ENCODE measurements at regions not wholly inside any gene's neighbourhood (a gene's known extent, or its start where the extent isn't known, plus 50 kb on each side); places are given as distances from the start of the nearest gene placed in this dataset.

DNA sequence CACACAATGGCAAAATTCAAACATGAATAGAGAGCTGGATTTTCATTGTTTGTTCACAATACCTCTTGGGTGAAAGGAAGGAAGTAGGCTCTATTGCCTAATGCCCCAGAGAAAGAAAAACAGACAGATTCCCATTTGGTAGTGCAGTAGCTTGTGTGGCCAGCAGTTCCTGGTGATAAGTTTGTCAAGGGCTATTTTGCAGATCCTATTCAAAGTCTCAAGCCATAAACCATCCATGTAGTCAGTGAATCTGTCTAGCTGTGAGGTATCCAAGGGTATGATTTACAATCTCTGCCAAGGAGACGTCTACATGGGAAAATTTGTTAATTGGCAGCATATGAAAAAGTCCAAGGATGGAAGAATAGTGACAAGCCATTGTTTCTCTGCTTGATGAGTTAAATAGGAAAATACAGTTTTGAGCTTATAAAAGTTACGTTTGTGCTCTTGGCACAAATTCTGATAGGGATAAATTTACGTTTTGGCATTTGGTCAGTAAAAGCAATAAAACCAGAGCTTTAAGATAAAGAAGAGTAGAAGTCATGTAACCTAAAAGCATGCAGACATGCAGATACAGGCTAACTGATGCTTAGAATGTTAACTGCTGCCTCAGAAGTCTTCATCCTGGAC, 269.1 kb downstream of the GATA3 start:
- Histone ChIP-seq H2BK20ac (ENCODE audit: low read depth, low read length) (no peak overlapping the region), H4K20me1 (ENCODE audit: insufficient read depth, low read length) (no peaks in the 10 kb centered on the region), H3K27ac (ENCODE audit: insufficient read depth, low read length) (no peak overlapping the region), H2AK9ac (replicated peaks; ENCODE audit: low read depth, low read length, poor library complexity) (no peak overlapping the region), H3K9ac (ENCODE audit: low read depth, low read length) (no peak overlapping the region), H3K18ac (ENCODE audit: low read depth, low read length) (no peak overlapping the region), H3K4me1 (ENCODE audit: control insufficient read depth, insufficient read depth, low read length) (no peaks in the 10 kb centered on the region), H3K56ac (ENCODE audit: extremely low read depth, insufficient read depth, low read length) (no peak overlapping the region), H3K4me3 (ENCODE audit: insufficient read depth, low read depth, low read length) (no peak overlapping the region), H2BK15ac (ENCODE audit: low read depth, low read length) (no peak overlapping the region), H3K9me1 (ENCODE audit: insufficient read depth, low read length) (no peaks in the 10 kb centered on the region), H2BK5ac (ENCODE audit: low read depth, low read length, poor library complexity, severe bottlenecking) (no peak overlapping the region), H4K91ac (ENCODE audit: insufficient read depth, low read depth, low read length) (no peak overlapping the region), H3K14ac (replicated peaks; ENCODE audit: low read depth, low read length) (no peak overlapping the region), H3K23ac (ENCODE audit: low read depth, low read length) (no peak overlapping the region), H4K5ac (ENCODE audit: low read depth, low read length) (no peak overlapping the region), H3K4ac (ENCODE audit: low read depth, low read length) (no peak overlapping the region), H2AFZ (replicated peaks; ENCODE audit: low read length, poor library complexity) (no peak overlapping the region), H3K27me3 (ENCODE audit: control insufficient read depth, insufficient read depth, low read length) (no peaks in the 10 kb centered on the region), H2AK5ac (ENCODE audit: low read depth, low read length) (no peak overlapping the region), H3K79me1 (ENCODE audit: low read depth in 1 of 2, low read length in 2 of 2) (no peaks in the 10 kb centered on the region), H3K36me3 (ENCODE audit: control insufficient read depth, insufficient read depth, low read length) (no peaks in the 10 kb centered on the region), H3K4me2 (ENCODE audit: low read depth, low read length) (no peak overlapping the region), H2BK120ac (ENCODE audit: low read depth, low read length) (no peak overlapping the region), H4K8ac (ENCODE audit: low read depth in 2 of 2, low read length in 2 of 2) (no peak overlapping the region), H3K9me3 (ENCODE audit: control insufficient read depth, insufficient read depth, low read length) (peaks cover 11% of the 10 kb centered on the region)
- WGBS, 2 experiments (ENCODE audit: extremely low coverage in 2 of 2, insufficient read length in 1 of 2): 0% methylated on average over 1 of the region's 3 CpGs; no CpG with 5 or more reads in 1 of the 2 experiments
- in situ Hi-C loops (cut with MboI; ENCODE audit: low sequenced_read_pairs): no loop called here
- POLR2A ChIA-PET (ENCODE audit: unreplicated experiment): no interaction called here
- DNase-seq: no peak
- intact Hi-C loops (cut with micrococcal nuclease): no loop called here
- no peak for ATAC-seq (ENCODE audit: low read depth)
- TF ChIP-seq NFE2L2 (IDR thresholded peaks at IDR 0.05; ENCODE audit: low read depth, low read length): no peak
- TF ChIP-seq, protein P1, sequence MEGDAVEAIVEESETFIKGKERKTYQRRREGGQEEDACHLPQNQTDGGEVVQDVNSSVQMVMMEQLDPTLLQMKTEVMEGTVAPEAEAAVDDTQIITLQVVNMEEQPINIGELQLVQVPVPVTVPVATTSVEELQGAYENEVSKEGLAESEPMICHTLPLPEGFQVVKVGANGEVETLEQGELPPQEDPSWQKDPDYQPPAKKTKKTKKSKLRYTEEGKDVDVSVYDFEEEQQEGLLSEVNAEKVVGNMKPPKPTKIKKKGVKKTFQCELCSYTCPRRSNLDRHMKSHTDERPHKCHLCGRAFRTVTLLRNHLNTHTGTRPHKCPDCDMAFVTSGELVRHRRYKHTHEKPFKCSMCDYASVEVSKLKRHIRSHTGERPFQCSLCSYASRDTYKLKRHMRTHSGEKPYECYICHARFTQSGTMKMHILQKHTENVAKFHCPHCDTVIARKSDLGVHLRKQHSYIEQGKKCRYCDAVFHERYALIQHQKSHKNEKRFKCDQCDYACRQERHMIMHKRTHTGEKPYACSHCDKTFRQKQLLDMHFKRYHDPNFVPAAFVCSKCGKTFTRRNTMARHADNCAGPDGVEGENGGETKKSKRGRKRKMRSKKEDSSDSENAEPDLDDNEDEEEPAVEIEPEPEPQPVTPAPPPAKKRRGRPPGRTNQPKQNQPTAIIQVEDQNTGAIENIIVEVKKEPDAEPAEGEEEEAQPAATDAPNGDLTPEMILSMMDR (conservative IDR thresholded peaks at IDR 0.05; ENCODE audit: low read depth, low read length): no peak
- TF ChIP-seq, protein P2, sequence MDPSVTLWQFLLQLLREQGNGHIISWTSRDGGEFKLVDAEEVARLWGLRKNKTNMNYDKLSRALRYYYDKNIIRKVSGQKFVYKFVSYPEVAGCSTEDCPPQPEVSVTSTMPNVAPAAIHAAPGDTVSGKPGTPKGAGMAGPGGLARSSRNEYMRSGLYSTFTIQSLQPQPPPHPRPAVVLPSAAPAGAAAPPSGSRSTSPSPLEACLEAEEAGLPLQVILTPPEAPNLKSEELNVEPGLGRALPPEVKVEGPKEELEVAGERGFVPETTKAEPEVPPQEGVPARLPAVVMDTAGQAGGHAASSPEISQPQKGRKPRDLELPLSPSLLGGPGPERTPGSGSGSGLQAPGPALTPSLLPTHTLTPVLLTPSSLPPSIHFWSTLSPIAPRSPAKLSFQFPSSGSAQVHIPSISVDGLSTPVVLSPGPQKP (IDR thresholded peaks at IDR 0.05; ENCODE audit: borderline replicate concordance, low read depth, low read length): no peak
- TF ChIP-seq CHD1 (IDR thresholded peaks at IDR 0.05; ENCODE audit: low read depth, low read length): no peak
- no peak for TF ChIP-seq RAD21 (IDR thresholded peaks at IDR 0.05; ENCODE audit: low read length)
- no peak for TF ChIP-seq FOS (IDR thresholded peaks at IDR 0.05; ENCODE audit: low read depth, low read length)
- no peak for TF ChIP-seq CEBPB (IDR thresholded peaks at IDR 0.05; ENCODE audit: low read depth, low read length)
- TF ChIP-seq MAZ (IDR thresholded peaks at IDR 0.05; ENCODE audit: borderline replicate concordance, low read depth, low read length): no peak
- TF ChIP-seq BHLHE40 (IDR thresholded peaks at IDR 0.05; ENCODE audit: low read depth, low read length): no peak
- no peak for TF ChIP-seq MAFK (IDR thresholded peaks at IDR 0.05; ENCODE audit: low read depth, low read length)
- TF ChIP-seq, protein P3, sequence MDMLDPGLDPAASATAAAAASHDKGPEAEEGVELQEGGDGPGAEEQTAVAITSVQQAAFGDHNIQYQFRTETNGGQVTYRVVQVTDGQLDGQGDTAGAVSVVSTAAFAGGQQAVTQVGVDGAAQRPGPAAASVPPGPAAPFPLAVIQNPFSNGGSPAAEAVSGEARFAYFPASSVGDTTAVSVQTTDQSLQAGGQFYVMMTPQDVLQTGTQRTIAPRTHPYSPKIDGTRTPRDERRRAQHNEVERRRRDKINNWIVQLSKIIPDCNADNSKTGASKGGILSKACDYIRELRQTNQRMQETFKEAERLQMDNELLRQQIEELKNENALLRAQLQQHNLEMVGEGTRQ (IDR thresholded peaks at IDR 0.05; ENCODE audit: low read depth, low read length): no peak
- TF ChIP-seq MXI1 (IDR thresholded peaks at IDR 0.05; ENCODE audit: borderline replicate concordance, low read depth, low read length): no peak
- TF ChIP-seq RCOR1 (IDR thresholded peaks at IDR 0.05; ENCODE audit: insufficient replicate concordance, low read length): no peak
- no peak for TF ChIP-seq RFX5 (IDR thresholded peaks at IDR 0.05; ENCODE audit: low read depth, low read length)
- TF ChIP-seq SMC3 (IDR thresholded peaks at IDR 0.05; ENCODE audit: low read depth, low read length): no peak
- TF ChIP-seq POLR2A (IDR thresholded peaks at IDR 0.05; ENCODE audit: low read depth, low read length): no peak
- CTCF ChIA-PET: no interaction called here
- dilution Hi-C loops (cut with HindIII; ENCODE audit: low sequenced_read_pairs, unreplicated experiment): no loop called here
- no TSS peak for BruUV-seq (replicated peaks)

Measured in IMR-90 (cell line).